ENCODE measurements at regions not wholly inside any gene's neighbourhood (a gene's known extent, or its start where the extent isn't known, plus 50 kb on each side); places are given as distances from the start of the nearest gene placed in this dataset.
"Not testable (repeated sequence)": the region's sequence is repeated elsewhere in the genome, so short reads cannot be mapped to it uniquely, and the experiment has no call there.

GRCh38 chr1:807699-808390 is 115.9 kb upstream of the SAMD11 start:
- TF ChIP-seq POLR2A (IDR thresholded peaks at IDR 0.05; ENCODE audit: low read depth, low read length); CTCF (IDR thresholded peaks at IDR 0.05; ENCODE audit: extremely low read depth in 1 of 2, insufficient read depth in 1 of 2, low read depth in 1 of 2, low read length in 2 of 2); POLR2AphosphoS5 (IDR thresholded peaks at IDR 0.05; ENCODE audit: insufficient read depth, low read depth, low read length); EZH2 (IDR thresholded peaks at IDR 0.05; ENCODE audit: borderline replicate concordance, low read depth, low read length, severe bottlenecking): not testable (repeated sequence)
